ENCODE measurements at regions not wholly inside any gene's neighbourhood (a gene's known extent, or its start where the extent isn't known, plus 50 kb on each side); places are given as distances from the start of the nearest gene placed in this dataset.
"Not testable (repeated sequence)": the region's sequence is repeated elsewhere in the genome, so short reads cannot be mapped to it uniquely, and the experiment has no call there.

GRCh38 chr2:154582694-154583093 lies 115.8 kb upstream of the KCNJ3 start:
- not testable (repeated sequence) for DNase-seq (ENCODE audit: low read depth, low spot score)

GRCh38 chr2:154583274-154583673 lies 115.2 kb upstream of the KCNJ3 start:
- DNase-seq (ENCODE audit: low read depth, low spot score), result not testable (repeated sequence)

- no peak for DNase-seq (ENCODE audit: low read depth, low spot score)
Measured at GRCh38 chr2:154587739-154588138, 110.8 kb upstream of the KCNJ3 start.

GRCh38 chr2:154588838-154589237 lies 109.7 kb upstream of the KCNJ3 start:
- no peak for DNase-seq (ENCODE audit: low read depth, low spot score)

GRCh38 chr2:154589514-154589913 lies 109.0 kb upstream of the KCNJ3 start:
- DNase-seq (ENCODE audit: low read depth, low spot score), result no peak

- no peak for DNase-seq (ENCODE audit: low read depth, low spot score)
Measured at GRCh38 chr2:154591294-154591820, 107.1 kb upstream of the KCNJ3 start.

- no peak for DNase-seq (ENCODE audit: low read depth, low spot score)
Measured at GRCh38 chr2:154599189-154599588, 99.3 kb upstream of the KCNJ3 start.

GRCh38 chr2:154600927-154601494 lies 97.5 kb upstream of the KCNJ3 start:
- DNase-seq (ENCODE audit: low read depth, low spot score), result no peak

- no peak for DNase-seq (ENCODE audit: low read depth, low spot score)
Measured at GRCh38 chr2:154603682-154604081, 94.8 kb upstream of the KCNJ3 start.

GRCh38 chr2:154608438-154608837 lies 90.1 kb upstream of the KCNJ3 start:
- no peak for DNase-seq (ENCODE audit: low read depth, low spot score)

GRCh38 chr2:154614906-154615305 lies 83.6 kb upstream of the KCNJ3 start:
- no peak for DNase-seq (ENCODE audit: low read depth, low spot score)

GRCh38 chr2:154616659-154617058 lies 81.8 kb upstream of the KCNJ3 start:
- no peak for DNase-seq (ENCODE audit: low read depth, low spot score)

GRCh38 chr2:154620471-154620870 lies 78.0 kb upstream of the KCNJ3 start:
- no peak for DNase-seq (ENCODE audit: low read depth, low spot score)

- DNase-seq (ENCODE audit: low read depth, low spot score), result peak; percentile 75
Measured at GRCh38 chr2:154623819-154624218, 74.7 kb upstream of the KCNJ3 start.

GRCh38 chr2:154637456-154637855 lies 61.0 kb upstream of the KCNJ3 start:
- DNase-seq (ENCODE audit: low read depth, low spot score), result peak; percentile 50

- no peak for DNase-seq (ENCODE audit: low read depth, low spot score)
Measured at GRCh38 chr2:154638783-154639182, 59.7 kb upstream of the KCNJ3 start.

- no peak for DNase-seq (ENCODE audit: low read depth, low spot score)
Measured at GRCh38 chr2:154640000-154640399, 58.5 kb upstream of the KCNJ3 start.

Data from astrocyte of the hippocampus (primary cell).